Ishikawa (cell line): ENCODE measurements at regions not wholly inside any gene's neighbourhood (a gene's known extent, or its start where the extent isn't known, plus 50 kb on each side); places are given as distances from the start of the nearest gene placed in this dataset.

Experiments used
- CEBPB ChIP-seq: IDR thresholded peaks from 2 replicates; pipeline ENCODE4 v1.6.1; 2012
- CREB1 ChIP-seq: IDR thresholded peaks from 2 replicates; pipeline ENCODE4 v1.6.1; 2012; ENCODE audit warnings: low read depth
- EGR1 ChIP-seq: IDR thresholded peaks from 2 replicates; pipeline ENCODE4 v1.6.1; 2012
- EP300 ChIP-seq: IDR thresholded peaks from 2 replicates; pipeline ENCODE4 v1.6.1; 2012; ENCODE audit warnings: borderline replicate concordance
- FOXM1 ChIP-seq: IDR thresholded peaks from 2 replicates; pipeline ENCODE4 v1.6.1; 2012; ENCODE audit warnings: low read depth, borderline replicate concordance
- MAX ChIP-seq: IDR thresholded peaks from 2 replicates; pipeline ENCODE4 v1.6.1; 2012
- NFIC ChIP-seq: IDR thresholded peaks from 2 replicates; pipeline ENCODE4 v1.6.1; 2012
- RAD21 ChIP-seq: IDR thresholded peaks from 2 replicates; pipeline ENCODE4 v1.6.1; 2012; ENCODE audit warnings: low read depth
- REST ChIP-seq: IDR thresholded peaks from 2 replicates; pipeline ENCODE4 v1.6.1; 2012; ENCODE audit warnings: low read depth, mild to moderate bottlenecking
- TAF1 ChIP-seq: IDR thresholded peaks from 2 replicates; pipeline ENCODE4 v1.6.1; 2012; ENCODE audit warnings: low read depth, mild to moderate bottlenecking
- TCF12 ChIP-seq: IDR thresholded peaks from 2 replicates; pipeline ENCODE4 v1.6.1; 2012; ENCODE audit warnings: low read depth
- TEAD4 ChIP-seq: IDR thresholded peaks from 2 replicates; pipeline ENCODE4 v1.6.1; 2012
- USF1 ChIP-seq: IDR thresholded peaks from 2 replicates; pipeline ENCODE4 v1.6.1; 2012
- YY1 ChIP-seq: IDR thresholded peaks from 2 replicates; pipeline ENCODE4 v1.6.1; 2012; ENCODE audit warnings: low read depth
- ZBTB7A ChIP-seq: IDR thresholded peaks from 2 replicates; pipeline ENCODE4 v1.6.1; 2012; ENCODE audit warnings: low read depth

- TF ChIP-seq NFIC (no peak), REST (no peak), MAX (no peak), RAD21 (no peak), CREB1 (no peak), TCF12 (no peak), TAF1 (no peak), TEAD4 (no peak), CEBPB (no peak), FOXM1 (no peak), EP300 (no peak), YY1 (no peak), USF1 (no peak), EGR1 (no peak), ZBTB7A (no peak)
Measured at GRCh38 chr18:73693091-73693490, 454.5 kb downstream of the FBXO15 start.

GRCh38 chr18:73691624-73692023 is 456.0 kb downstream of the FBXO15 start:
- TF ChIP-seq FOXM1 = no peak

- TF ChIP-seq RAD21 (no peak), REST (no peak), TAF1 (no peak), NFIC (no peak), CREB1 (no peak), CEBPB (no peak)
Measured at GRCh38 chr18:73691118-73691517, 456.5 kb downstream of the FBXO15 start.

GRCh38 chr18:73690222-73690621 is 457.4 kb downstream of the FBXO15 start:
- no peak for TF ChIP-seq RAD21
- no peak for TF ChIP-seq TCF12
- TF ChIP-seq EP300 = no peak
- no peak for TF ChIP-seq USF1
- TF ChIP-seq TAF1 = no peak
- TF ChIP-seq TEAD4 = no peak

- TF ChIP-seq TCF12 (no peak), YY1 (no peak), EP300 (no peak), TEAD4 (no peak), FOXM1 (no peak), MAX (no peak), NFIC (no peak), ZBTB7A (no peak), EGR1 (no peak), CEBPB (no peak), CREB1 (no peak), RAD21 (no peak)
Measured at GRCh38 chr18:73688851-73689711, 458.6 kb downstream of the FBXO15 start.

GRCh38 chr18:73688161-73688560 is 459.5 kb downstream of the FBXO15 start:
- TF ChIP-seq TEAD4 (no peak), RAD21 (no peak), EGR1 (no peak), NFIC (no peak), CREB1 (no peak), TAF1 (no peak), EP300 (no peak), CEBPB (no peak), ZBTB7A (no peak), FOXM1 (no peak), TCF12 (no peak), REST (no peak), YY1 (no peak), USF1 (no peak), MAX (no peak)
